ENCODE measurements at regions not wholly inside any gene's neighbourhood (a gene's known extent, or its start where the extent isn't known, plus 50 kb on each side); places are given as distances from the start of the nearest gene placed in this dataset.

DNA sequence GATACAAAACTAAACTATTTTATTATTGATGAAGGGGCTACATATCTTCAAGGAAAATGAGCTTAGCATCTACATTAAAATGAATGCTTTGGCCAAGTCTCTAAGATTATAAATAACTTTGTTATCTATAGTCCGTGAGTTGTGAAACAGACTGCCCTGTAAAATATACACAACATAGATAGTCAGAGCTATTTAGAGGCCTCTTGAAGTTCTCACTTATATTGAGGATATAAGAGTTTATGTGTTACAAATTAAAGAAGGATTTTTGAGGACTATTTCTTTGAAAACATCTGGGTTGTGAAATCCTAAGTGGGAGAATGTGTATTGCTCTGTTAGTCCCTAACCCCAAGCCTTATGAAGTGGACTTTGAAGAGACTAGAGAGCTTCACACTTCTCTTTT, 292.0 kb upstream of the CDH2 start:
- TF ChIP-seq, protein P1, sequence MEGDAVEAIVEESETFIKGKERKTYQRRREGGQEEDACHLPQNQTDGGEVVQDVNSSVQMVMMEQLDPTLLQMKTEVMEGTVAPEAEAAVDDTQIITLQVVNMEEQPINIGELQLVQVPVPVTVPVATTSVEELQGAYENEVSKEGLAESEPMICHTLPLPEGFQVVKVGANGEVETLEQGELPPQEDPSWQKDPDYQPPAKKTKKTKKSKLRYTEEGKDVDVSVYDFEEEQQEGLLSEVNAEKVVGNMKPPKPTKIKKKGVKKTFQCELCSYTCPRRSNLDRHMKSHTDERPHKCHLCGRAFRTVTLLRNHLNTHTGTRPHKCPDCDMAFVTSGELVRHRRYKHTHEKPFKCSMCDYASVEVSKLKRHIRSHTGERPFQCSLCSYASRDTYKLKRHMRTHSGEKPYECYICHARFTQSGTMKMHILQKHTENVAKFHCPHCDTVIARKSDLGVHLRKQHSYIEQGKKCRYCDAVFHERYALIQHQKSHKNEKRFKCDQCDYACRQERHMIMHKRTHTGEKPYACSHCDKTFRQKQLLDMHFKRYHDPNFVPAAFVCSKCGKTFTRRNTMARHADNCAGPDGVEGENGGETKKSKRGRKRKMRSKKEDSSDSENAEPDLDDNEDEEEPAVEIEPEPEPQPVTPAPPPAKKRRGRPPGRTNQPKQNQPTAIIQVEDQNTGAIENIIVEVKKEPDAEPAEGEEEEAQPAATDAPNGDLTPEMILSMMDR (tag by site-specific recombination; IDR thresholded peaks at IDR 0.05), result no peak
- TF ChIP-seq KLF8 (tag by site-specific recombination; IDR thresholded peaks at IDR 0.05) (no peak), ZNF394 (tag by site-specific recombination; IDR thresholded peaks at IDR 0.05; ENCODE audit: borderline replicate concordance) (no peak)
